ENCODE measurements at regions not wholly inside any gene's neighbourhood (a gene's known extent, or its start where the extent isn't known, plus 50 kb on each side); places are given as distances from the start of the nearest gene placed in this dataset.
A peak's percentile ranks its signal among the peaks of the same experiment; 100 is the strongest.

DNA sequence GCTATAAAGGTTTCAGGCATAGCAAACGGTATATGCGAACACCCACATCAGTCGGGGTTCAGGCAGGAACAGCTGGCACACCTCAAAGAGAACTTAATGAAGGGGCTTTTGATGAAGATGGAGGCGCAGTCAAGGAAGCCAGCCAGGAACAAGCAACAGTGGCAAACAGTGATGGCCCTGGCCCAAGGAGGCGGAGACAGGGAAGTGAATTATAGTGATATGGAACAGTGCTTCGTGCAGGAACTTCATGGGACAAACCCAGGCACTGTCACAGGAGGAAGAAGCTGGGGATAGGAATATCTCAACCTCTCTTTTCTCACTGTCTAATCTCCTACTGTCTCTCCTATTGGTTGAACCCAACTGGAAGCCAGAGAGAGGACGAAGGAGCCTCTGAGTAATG, 328.3 kb downstream of the AACS start:
- TF ChIP-seq CTCF (IDR thresholded peaks at IDR 0.05; ENCODE audit: insufficient read depth, missing control alignments) = no peak
- FAIRE-seq = no peak

DNA sequence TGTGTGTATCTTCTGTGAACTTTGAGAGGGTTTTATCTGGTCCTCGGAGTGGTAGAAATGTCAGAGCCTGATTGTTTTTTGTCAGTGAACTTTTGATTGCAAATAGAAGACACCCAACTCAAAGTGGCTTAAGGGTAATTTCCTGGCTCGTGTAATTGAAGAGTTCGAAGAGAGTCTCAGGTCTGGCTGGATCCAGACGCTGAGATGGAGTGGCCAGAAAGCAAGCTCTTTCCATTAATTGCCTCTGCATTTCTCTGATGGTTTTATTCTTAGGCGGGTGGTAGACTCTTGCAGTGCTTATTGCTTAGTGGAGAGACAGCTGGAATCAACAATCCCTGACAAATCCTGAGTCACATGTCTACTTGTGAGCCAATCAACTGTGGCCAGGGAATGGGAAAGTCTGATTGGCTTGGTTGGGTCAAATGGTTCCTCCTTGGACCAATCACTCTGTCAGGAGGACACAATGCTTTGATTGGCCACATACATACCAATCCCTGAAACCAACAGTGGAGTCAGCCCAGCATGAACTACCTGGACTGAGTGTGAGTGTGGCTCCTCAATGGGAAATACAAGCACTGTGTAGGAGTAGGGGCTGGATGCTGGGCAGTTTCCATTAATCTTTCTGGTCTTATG, 330.5 kb downstream of the AACS start:
- TF ChIP-seq CTCF (IDR thresholded peaks at IDR 0.05; ENCODE audit: insufficient read depth, missing control alignments) = no peak
- DNase-seq (ENCODE audit: insufficient read length, low spot score) = no peak
- no peak for FAIRE-seq

More for the DNA sequence above, 328.3 kb downstream of the AACS start:
- no peak for DNase-seq (ENCODE audit: insufficient read length, low spot score)

DNA sequence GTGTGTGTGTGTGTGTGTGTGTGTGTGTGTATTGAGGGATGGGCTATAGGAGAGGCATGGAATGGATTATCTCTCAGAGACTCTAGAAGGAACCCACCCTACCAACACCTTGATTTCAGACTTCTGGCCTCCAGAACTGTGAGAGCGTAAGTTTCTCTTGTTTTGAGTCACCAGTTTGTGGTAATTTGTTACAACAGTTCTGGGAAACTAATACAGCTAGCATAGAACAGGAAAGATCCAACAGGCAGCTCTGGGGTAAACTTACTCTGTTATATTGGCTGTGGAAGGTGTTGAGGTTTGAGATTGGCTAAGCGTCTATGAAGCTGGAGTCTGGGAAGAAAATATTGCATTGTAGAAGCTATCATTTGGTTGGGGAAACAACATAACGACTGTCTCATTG, 334.3 kb downstream of the AACS start:
- no peak for DNase-seq (ENCODE audit: insufficient read length, low spot score)
- no peak for FAIRE-seq
- TF ChIP-seq CTCF (IDR thresholded peaks at IDR 0.05; ENCODE audit: insufficient read depth, missing control alignments) = no peak

GRCh38 chr12:125402874-125403789, 337.9 kb downstream of the AACS start:
- FAIRE-seq (no peak), DNase-seq (ENCODE audit: insufficient read length, low spot score) (no peak)
- TF ChIP-seq CTCF (IDR thresholded peaks at IDR 0.05; ENCODE audit: insufficient read depth, missing control alignments) = peak; percentile 59

- FAIRE-seq (no peak), DNase-seq (ENCODE audit: insufficient read length, low spot score) (no peak)
- no peak for TF ChIP-seq CTCF (IDR thresholded peaks at IDR 0.05; ENCODE audit: insufficient read depth, missing control alignments)
Measured at GRCh38 chr12:125403843-125404242, 338.6 kb downstream of the AACS start.

DNA sequence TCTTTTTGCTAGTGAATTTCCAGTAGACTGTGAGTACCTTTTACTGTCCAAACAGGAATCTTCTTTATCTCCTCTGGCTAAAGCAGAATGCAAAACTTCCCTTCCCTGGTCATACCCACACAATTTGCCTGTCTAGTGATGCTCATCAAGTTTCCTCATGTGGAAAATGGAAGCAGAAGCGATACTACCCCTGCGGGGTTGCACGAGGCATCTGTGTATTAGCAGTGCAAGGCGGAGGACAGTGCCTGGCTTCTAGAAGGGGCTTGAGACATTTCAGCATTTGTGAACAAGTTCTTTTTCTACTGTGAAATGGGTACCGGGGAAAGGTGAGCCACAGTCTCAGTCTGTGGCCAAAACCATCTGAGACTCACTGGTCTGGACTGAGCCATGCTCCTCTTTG, 340.9 kb downstream of the AACS start:
- no peak for DNase-seq (ENCODE audit: insufficient read length, low spot score)
- no peak for TF ChIP-seq CTCF (IDR thresholded peaks at IDR 0.05; ENCODE audit: insufficient read depth, missing control alignments)
- FAIRE-seq = no peak

- no peak for TF ChIP-seq CTCF (IDR thresholded peaks at IDR 0.05; ENCODE audit: insufficient read depth, missing control alignments)
- FAIRE-seq = no peak
Measured at GRCh38 chr12:125408718-125409117, 343.5 kb downstream of the AACS start.

More at GRCh38 chr12:125408718-125409117, 343.5 kb downstream of the AACS start:
- DNase-seq (ENCODE audit: insufficient read length, low spot score) = no peak
